Activated CD4-positive, alpha-beta T cell treated with anti-CD3 and anti-CD28 coated beads, Interleukin-2, amount 50 U/mL, for 4 hours (primary cell): ENCODE measurements at regions not wholly inside any gene's neighbourhood (a gene's known extent, or its start where the extent isn't known, plus 50 kb on each side); places are given as distances from the start of the nearest gene placed in this dataset.
"Not testable (repeated sequence)": the region's sequence is repeated elsewhere in the genome, so short reads cannot be mapped to it uniquely, and the experiment has no call there.

Source experiments
- DNase-seq, 2 experiments: peaks; one replicate each; pipeline ENCODE4 v3.0.0-alpha.2; 2020

DNA sequence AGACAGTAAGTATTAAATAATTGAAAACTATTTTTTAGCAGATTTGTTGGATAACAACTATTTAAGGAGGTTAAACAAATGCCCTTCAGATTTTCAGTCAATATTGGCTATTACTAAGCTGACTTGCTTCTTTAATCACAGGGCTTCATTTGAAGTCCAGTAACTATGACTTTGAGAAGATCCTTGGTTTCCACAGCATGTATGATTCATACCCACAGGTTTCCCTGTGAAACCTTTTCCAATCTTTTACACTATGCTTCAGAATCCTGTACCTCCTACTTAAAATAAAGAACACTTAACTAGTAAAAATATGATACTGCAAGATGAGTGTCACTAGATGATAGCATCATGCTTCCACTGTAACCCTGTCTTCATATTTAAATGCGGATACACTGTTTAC lies 211.9 kb downstream of the SPATA31A1 start:
- DNase-seq, result not testable (repeated sequence)

DNA sequence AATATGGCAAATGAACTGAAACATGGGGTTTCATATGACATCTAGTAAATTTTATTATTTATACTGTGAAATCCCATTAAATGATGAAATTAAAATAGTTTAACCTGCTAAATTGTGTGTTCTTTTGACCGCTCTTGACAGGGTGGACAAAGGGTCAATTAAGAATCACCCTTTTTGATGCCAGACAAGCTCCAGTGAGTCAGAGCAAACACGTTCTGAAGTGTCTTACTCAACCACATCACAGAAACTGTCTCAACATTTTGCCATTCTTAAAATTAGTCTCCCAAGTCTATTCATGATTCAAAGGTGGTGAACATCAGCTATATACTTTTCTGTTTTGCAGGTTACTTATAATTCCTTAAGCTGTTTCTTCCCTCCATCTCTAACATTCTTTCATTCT lies 213.4 kb downstream of the SPATA31A1 start:
- not testable (repeated sequence) for DNase-seq

GRCh38 chr9:39573024-39574022 lies 217.9 kb downstream of the SPATA31A1 start:
- DNase-seq, result not testable (repeated sequence)

DNA sequence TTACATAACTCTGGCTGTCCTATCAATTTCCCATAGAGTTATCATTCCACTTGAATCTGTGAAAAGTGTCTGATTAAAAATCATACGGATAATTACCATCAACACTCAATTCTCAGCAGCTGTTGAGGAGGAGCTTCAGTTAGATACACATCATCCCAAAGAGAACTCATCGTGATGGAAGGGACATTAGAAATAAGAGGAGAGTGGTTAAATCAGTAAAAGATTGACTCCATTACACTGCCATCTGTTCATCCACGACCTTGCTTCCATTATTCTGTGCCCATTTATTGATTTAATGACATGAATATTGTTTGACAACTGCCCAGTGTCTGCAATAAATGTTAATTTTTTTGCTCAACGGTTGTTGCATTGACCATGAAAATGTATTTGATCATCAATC lies 223.5 kb downstream of the SPATA31A1 start:
- not testable (repeated sequence) for DNase-seq

DNA sequence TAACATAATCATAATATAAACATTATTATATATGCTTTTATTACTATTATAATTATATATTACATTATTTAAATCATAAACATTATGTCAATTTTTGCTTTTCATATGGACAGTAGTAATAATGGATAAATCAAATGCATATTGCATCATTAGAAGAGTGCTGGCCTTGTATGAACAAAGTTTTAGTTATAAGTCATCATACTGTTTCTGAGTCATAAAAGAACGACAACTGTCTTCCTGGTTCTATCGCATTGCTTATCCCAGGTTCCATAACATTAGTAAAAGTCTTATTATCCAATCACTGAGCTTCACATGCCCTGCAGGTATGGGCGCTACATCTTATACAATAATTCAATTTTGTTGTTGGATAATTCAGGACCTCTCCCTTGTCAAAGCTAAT lies 225.8 kb downstream of the SPATA31A1 start:
- DNase-seq, result not testable (repeated sequence)

- DNase-seq, result not testable (repeated sequence)
Observed at GRCh38 chr9:39582677-39583412, 227.4 kb downstream of the SPATA31A1 start.

GRCh38 chr9:39583413-39583747 lies 227.9 kb downstream of the SPATA31A1 start:
- not testable (repeated sequence) for DNase-seq

DNA sequence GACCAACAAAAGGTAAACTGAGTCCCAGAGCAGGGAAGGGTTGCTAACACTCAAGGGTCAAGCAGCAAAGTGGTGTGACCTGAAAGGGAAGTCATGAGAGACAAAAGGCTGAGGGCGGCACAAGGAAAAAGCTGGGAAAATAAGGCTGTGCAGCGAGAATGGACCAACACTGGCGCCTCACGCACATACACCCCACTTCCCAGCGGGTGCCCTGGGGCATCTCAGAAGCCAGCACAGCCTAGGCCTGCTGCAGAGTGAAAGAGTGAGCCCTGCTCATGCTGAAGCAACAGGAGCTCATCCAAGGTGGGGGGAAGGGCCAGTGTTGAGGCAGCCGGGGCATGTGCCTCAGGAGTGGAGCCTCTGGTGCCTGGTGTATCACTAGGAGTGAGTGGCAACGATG lies 229.8 kb downstream of the SPATA31A1 start:
- DNase-seq, result not testable (repeated sequence)

DNA sequence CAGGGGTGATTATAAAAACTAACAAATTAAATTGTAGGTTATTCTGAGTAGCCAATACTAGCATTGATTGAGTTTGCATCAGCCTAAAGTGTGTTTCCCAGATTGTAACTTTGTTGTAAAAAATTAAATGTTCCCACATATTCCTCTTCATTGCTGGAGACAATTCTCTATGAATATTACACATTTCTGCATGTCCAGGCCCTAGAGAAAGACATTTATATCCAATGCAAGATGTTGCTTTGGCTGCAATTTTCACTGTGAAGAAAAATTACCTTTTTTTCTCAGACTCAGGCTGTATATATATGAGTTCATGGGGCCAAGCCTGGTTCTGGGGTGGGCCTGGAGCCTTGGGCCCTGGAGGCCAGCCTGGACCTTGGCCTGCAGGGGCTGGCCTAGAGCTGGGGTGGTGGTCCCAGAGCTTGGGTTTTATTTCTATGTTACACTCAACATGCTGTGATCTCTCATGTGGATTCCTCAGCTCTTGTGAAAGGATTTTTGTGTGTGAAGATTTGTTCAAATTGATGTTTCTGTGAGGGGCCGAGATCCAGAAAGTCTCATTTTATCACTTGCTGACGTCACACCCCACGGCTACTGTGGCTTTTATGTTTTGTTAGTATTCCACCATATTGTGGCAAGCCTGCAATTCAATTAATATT lies 232.5 kb downstream of the SPATA31A1 start:
- no peak for DNase-seq

DNA sequence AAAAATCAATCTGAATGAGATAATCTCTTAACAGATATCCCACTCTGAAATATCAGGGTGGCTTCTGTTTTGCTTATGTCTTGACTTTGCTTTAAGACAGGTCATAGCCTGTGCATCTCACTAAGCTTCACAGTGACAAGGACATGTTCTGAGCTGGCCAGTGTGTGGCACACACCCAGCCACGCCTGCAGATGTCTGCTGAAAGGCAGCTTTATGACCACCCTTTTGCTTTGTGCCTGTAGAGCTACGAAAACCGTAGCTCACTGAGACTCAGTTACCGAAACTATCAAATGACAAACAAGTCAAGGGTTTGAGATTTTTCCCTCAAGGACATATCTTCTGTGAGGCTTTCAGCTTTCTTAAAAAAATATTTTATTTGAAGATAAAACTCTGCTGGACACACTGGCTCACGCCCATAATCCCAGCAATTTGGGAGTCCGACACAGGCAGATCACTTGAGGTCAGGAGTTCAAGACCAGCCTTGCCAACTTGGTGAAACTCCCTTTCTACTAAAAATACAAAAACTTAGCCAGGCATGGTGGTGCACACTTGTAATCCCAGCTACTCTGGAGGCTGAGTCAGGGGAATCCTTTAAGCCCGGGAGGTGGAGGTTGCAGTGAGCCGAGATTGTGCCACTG lies 233.2 kb downstream of the SPATA31A1 start:
- no peak for DNase-seq

DNA sequence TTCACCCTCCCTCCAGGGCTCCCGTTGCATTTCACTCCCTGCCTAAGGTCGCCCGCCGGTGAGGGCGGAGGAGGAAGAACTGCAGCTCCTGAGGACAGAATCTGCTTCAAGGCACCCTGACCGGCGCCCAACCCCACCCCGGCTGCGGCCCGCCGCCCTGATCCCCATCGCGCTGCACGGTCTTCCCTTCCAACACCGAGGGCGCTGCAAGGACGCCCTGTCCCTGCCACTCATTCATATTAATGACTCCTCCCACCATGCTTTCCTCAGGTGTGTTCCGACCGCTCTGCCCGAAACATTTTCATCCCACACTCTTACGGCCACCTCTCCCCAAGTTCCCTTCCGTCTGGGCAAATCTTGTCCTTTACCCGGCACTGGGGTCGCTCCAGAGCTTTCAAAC lies 248.6 kb downstream of the SPATA31A1 start:
- not testable (repeated sequence) for DNase-seq

DNA sequence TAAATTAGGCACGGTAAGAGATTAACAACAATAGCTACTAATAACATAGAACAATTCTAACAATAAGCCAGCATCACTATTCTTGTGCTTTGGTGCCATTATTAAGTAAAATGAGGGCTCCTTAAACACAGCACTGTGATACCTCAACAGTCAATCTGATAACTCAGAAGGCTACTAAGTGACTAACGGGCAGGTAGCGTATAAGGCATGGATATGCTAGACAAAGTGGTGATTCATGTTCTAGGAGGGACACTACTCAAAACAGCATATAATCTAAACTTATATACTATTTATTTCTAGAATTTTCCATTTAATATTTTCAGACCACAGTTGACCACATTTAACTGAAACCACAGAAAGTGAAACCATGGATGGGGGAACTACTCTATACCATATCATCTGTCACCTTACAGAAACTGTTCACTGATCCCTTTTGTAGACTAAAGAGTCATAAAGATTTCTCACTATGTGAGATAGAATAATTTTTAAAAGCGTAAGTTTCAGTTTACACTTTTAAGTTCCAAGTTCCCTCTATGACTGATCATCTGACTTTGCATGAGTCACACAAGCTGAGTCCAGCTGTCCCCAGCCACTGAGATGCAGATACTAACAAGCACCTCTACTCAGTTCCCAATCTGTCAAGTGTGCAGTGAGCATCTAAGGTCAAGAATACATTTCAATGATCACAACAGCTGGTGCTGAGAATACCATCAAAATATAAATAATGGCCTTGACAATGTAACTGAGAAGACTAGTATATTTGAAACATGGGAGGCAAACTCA lies 256.2 kb downstream of the SPATA31A1 start:
- not testable (repeated sequence) for DNase-seq

DNA sequence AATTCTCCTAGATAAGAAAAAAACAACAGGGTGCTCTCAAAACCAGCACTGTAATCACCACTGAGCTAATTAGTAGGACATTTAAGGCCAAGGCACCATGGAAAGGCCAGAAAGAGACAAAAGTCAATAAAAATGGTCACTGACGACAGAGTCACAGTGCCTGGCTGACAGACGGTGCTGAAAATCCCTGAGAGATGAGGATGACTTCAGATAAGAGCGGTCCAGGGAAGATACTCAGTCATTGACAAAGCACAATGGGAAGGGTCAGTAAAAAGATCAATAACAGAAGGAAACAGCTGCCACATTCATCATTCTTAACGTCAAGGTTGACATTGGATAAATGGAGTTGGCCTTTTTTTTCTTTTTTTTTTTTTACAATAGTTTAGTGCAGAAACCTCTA lies 261.0 kb downstream of the SPATA31A1 start:
- not testable (repeated sequence) for DNase-seq

- DNase-seq, result not testable (repeated sequence)
Observed at GRCh38 chr9:39624048-39624447, 268.6 kb downstream of the SPATA31A1 start.

GRCh38 chr9:39632071-39632470 lies 276.6 kb downstream of the SPATA31A1 start:
- DNase-seq, result not testable (repeated sequence)

GRCh38 chr9:39649029-39649428 lies 293.6 kb downstream of the SPATA31A1 start:
- not testable (repeated sequence) for DNase-seq

- DNase-seq, result not testable (repeated sequence)
Observed at GRCh38 chr9:39656960-39657603, 301.6 kb downstream of the SPATA31A1 start.

GRCh38 chr9:39663020-39663419 lies 307.6 kb downstream of the SPATA31A1 start:
- DNase-seq, result not testable (repeated sequence)

GRCh38 chr9:39663713-39664112 lies 308.2 kb downstream of the SPATA31A1 start:
- DNase-seq, result not testable (repeated sequence)

DNA sequence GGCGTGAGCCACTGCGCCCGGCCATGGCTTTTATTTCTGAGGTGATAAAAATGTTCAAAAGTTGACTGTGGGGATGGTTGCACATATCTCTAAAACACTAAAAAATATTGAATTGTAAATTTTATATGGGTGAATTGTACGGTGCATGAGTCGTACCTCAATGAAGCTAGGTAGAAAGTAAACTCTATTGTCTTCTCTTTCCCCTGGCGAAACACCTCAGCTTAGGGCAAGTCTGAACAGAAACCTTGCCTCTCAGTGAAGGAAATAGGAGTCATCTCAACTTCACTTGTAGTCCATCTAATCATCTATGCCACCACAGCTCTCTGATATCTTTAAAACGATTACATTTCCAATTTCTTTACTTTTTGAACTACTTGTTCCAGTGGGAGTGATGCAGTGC lies 309.6 kb downstream of the SPATA31A1 start:
- DNase-seq, result not testable (repeated sequence)
